SK-N-MC (cell line): ENCODE measurements at regions not wholly inside any gene's neighbourhood (a gene's known extent, or its start where the extent isn't known, plus 50 kb on each side); places are given as distances from the start of the nearest gene placed in this dataset.
"Not testable (repeated sequence)": the region's sequence is repeated elsewhere in the genome, so short reads cannot be mapped to it uniquely, and the experiment has no call there.

ENCODE experiments used
- DNase-seq: peaks from one replicate; pipeline ENCODE4 v3.0.0-alpha.2; 2011; ENCODE audit warnings: low read depth, low spot score
- H3K27ac ChIP-seq: fragments of 200-600 bp; sonication (generic); 2 replicates; pipeline ENCODE4 v1.5.1; 2016; ENCODE audit warnings: mixed run types
- H3K36me3 ChIP-seq: fragments of 200-600 bp; sonication (generic); 2 replicates; pipeline ENCODE4 v1.6.1; 2017; ENCODE audit warnings: antibody characterized with exemption, low read length, mixed read lengths; ENCODE audit not compliant: insufficient read depth
- H3K4me3 ChIP-seq: fragments of 200-600 bp; sonication (generic); 2 replicates; pipeline ENCODE4 v1.5.1; 2016
- H3K9ac ChIP-seq: fragments of 200-600 bp; sonication (generic); 2 replicates; pipeline ENCODE4 v1.8.0; 2017; ENCODE audit warnings: mixed run types, mixed read lengths; ENCODE audit not compliant: insufficient read length
- H3K9me3 ChIP-seq: fragments of 200-600 bp; sonication (generic); 2 replicates; pipeline ENCODE4 v1.6.1; 2017; ENCODE audit warnings: low read depth, mild to moderate bottlenecking, antibody characterized with exemption, low read length, moderate library complexity, mixed read lengths
- EZH2 ChIP-seq: fragments of 200-600 bp; sonication (generic); IDR thresholded peaks from one replicate; pipeline ENCODE4 v1.6.1; 2017; ENCODE audit warnings: antibody characterized with exemption
- FOXP2 ChIP-seq: optimal IDR thresholded peaks from 2 replicates; pipeline ENCODE3; 2011; ENCODE audit warnings: mild to moderate bottlenecking, moderate library complexity; ENCODE audit not compliant: insufficient read depth; ENCODE audit errors: extremely low read length, control extremely low read depth
- POLR2AphosphoS5 ChIP-seq: IDR thresholded peaks from 2 replicates; pipeline ENCODE4 v1.6.1; 2012; ENCODE audit warnings: mild to moderate bottlenecking, low read depth, low read length, borderline replicate concordance

GRCh38 chr7:10767771-10768170 is 205.9 kb upstream of the PHF14 start:
- no peak for DNase-seq
- no peak for TF ChIP-seq FOXP2
- TF ChIP-seq EZH2, result no peak
- no peak for TF ChIP-seq POLR2AphosphoS5
- H3K27ac ChIP-seq, result no peak overlapping the region
- H3K9ac ChIP-seq, result no peak overlapping the region
- H3K9me3 ChIP-seq, result no peaks in the 10 kb centered on the region
- no peaks in the 10 kb centered on the region for H3K36me3 ChIP-seq
- no peak overlapping the region for H3K4me3 ChIP-seq

DNA sequence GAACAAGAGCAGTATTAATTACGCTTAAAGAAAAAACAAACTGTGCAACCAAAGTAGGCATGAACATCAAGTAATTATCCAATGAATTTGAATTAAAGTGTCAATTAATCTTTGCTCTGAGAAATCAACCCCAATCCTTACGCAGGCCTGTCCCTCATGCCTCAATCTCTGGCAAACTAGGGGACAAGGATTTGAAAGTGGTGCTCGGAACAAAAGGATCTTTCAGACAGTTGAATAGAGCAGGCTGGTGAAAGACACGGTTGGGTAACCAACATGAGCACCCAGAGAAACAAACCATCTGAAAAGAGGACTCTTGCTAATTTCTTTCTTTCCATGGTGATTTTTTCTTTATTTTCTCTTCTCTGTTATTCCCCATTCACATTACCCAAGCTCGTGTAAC is 203.5 kb upstream of the PHF14 start:
- TF ChIP-seq FOXP2, result no peak
- TF ChIP-seq EZH2, result no peak
- TF ChIP-seq POLR2AphosphoS5, result no peak
- no peak overlapping the region for H3K9ac ChIP-seq
- no peak overlapping the region for H3K27ac ChIP-seq
- DNase-seq, result no peak
- no peaks in the 10 kb centered on the region for H3K9me3 ChIP-seq
- no peaks in the 10 kb centered on the region for H3K36me3 ChIP-seq
- H3K4me3 ChIP-seq, result no peak overlapping the region

DNA sequence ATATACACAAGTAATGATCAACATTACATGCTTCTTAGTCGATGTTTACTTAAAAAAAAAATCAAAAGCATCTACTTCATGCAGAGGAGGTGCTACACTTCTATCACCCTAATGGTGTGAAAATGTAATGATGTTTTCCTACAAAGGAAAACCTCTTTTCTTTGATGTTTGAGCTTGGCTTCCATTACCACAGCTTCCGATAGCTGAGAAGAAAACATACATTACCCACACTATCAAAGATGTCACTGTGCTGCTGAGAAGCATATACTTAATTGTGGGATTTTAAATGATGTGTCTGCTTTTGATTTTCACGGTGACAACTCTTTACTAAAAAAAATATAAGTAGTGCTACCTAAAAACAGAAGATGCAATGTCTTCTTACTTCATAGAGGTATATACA is 200.2 kb upstream of the PHF14 start:
- Histone ChIP-seq H3K9me3 (no peaks in the 10 kb centered on the region), H3K9ac (no peak overlapping the region), H3K36me3 (no peaks in the 10 kb centered on the region), H3K4me3 (no peak overlapping the region), H3K27ac (no peak overlapping the region)
- no peak for TF ChIP-seq POLR2AphosphoS5
- no peak for TF ChIP-seq EZH2
- TF ChIP-seq FOXP2, result no peak
- DNase-seq, result no peak

- Histone ChIP-seq H3K4me3 (no peak overlapping the region), H3K9me3 (no peaks in the 10 kb centered on the region), H3K9ac (no peak overlapping the region), H3K36me3 (no peaks in the 10 kb centered on the region), H3K27ac (no peak overlapping the region)
- TF ChIP-seq POLR2AphosphoS5 (no peak), FOXP2 (no peak), EZH2 (no peak)
- DNase-seq, result no peak
Observed at GRCh38 chr7:10779465-10780399, 193.9 kb upstream of the PHF14 start.

DNA sequence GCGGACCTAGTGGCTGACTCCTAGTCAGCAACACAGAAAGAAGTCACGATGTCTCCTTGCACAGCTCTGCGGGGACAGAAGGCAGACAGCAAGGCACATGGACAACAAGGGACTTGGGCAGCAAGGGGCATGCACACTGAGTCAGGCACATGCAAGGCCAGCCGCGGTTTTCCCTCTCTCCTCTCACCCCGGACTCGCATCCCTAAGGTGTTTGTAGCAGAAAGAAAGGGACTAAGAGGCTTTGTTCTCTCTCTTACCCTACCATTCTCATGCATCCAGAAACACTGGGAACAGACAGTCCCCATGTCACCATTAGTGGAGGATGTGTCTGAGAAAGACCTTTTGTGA is 193.3 kb upstream of the PHF14 start:
- H3K9ac ChIP-seq, result no peak overlapping the region
- no peak overlapping the region for H3K4me3 ChIP-seq
- TF ChIP-seq POLR2AphosphoS5 (no peak), FOXP2 (no peak), EZH2 (no peak)
- H3K9me3 ChIP-seq, result no peaks in the 10 kb centered on the region
- H3K27ac ChIP-seq, result no peak overlapping the region
- H3K36me3 ChIP-seq, result no peaks in the 10 kb centered on the region
- DNase-seq, result no peak

DNA sequence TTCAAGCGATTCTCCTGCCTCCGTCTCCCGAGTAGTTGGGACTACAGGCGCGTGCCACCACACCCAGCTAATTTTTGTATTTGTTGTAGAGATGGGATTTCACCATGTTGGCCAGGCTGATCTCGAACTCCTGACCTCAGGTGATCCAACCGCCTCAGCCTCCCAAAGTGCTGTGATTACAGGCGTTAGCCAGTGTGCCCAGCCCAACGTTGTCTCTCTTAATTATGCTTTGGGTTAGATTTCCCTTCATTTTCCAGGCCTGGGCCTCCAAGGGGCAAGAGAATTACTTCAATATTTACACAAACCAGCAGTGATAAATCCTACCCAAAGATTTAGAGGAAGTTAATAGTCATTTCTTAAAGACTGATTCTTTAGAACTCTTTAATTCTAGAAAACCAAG is 186.7 kb upstream of the PHF14 start:
- not testable (repeated sequence) for H3K4me3 ChIP-seq, H3K27ac ChIP-seq

GRCh38 chr7:10789170-10789569 is 184.5 kb upstream of the PHF14 start:
- no peaks in the 10 kb centered on the region for H3K36me3 ChIP-seq
- H3K9ac ChIP-seq, result no peak overlapping the region
- H3K4me3 ChIP-seq, result no peak overlapping the region
- H3K27ac ChIP-seq, result no peak overlapping the region
- DNase-seq, result no peak
- H3K9me3 ChIP-seq, result no peaks in the 10 kb centered on the region
- TF ChIP-seq FOXP2, result no peak
- no peak for TF ChIP-seq EZH2
- TF ChIP-seq POLR2AphosphoS5, result no peak

More for the DNA sequence above, 186.7 kb upstream of the PHF14 start:
- not testable (repeated sequence) for H3K36me3 ChIP-seq, H3K9me3 ChIP-seq, DNase-seq, H3K9ac ChIP-seq

- Histone ChIP-seq H3K4me3 (no peak overlapping the region), H3K9me3 (no peaks in the 10 kb centered on the region), H3K9ac (no peak overlapping the region), H3K36me3 (no peaks in the 10 kb centered on the region), H3K27ac (no peak overlapping the region)
- DNase-seq, result no peak
- no peak for TF ChIP-seq POLR2AphosphoS5
- no peak for TF ChIP-seq EZH2
- no peak for TF ChIP-seq FOXP2
Observed at GRCh38 chr7:10790910-10791309, 182.8 kb upstream of the PHF14 start.

DNA sequence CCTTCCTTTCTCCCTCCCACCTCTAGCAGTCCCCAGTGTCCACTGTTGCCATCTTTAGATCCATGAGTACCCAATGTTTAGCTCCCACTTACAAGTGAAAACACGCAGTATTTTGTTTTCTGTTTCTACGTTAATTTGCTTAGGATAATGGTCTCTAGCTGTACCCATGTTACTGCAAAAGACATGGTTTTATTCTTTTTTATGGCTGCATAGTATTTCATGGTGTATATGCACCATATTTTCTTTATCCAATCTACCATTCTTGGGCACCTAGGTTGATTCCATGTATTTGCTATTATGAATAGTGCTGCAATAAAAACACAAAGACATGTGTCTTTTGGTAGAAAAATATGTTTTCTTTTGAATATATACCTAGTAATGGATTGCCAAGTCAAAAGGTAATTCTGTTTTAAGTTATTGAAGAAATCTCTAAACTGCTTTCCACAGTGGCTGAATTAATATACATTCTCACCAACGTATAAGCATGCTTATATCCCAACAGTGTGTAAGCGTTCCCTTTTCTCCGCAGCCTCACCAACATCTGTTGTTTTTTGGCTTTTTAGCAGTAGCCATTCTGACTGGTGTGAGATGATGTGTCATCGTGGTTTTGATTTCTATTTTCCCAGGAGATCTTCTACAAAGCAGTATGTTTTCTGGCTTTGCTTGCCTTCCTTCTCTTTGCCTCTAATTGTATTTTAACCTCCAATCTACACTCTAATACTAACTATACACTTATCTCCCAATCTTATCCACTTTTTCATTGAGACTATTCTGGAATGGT is 179.5 kb upstream of the PHF14 start:
- H3K4me3 ChIP-seq, result no peak overlapping the region
- no peak for TF ChIP-seq POLR2AphosphoS5
- no peak for TF ChIP-seq FOXP2
- no peak for TF ChIP-seq EZH2

More for the DNA sequence above, 179.5 kb upstream of the PHF14 start:
- H3K36me3 ChIP-seq, result no peaks in the 10 kb centered on the region
- no peak overlapping the region for H3K9ac ChIP-seq
- DNase-seq, result no peak
- no peak overlapping the region for H3K27ac ChIP-seq
- H3K9me3 ChIP-seq, result no peaks in the 10 kb centered on the region
